Neural cell (in vitro differentiated cells): ENCODE measurements at regions not wholly inside any gene's neighbourhood (a gene's known extent, or its start where the extent isn't known, plus 50 kb on each side); places are given as distances from the start of the nearest gene placed in this dataset.

Source experiments
- H2AFZ ChIP-seq: fragments of 200-600, 300-800 bp; sonication (generic), shearing (Covaris generic); 2 replicates; pipeline ENCODE4 v1.6.0; 2014; ENCODE audit warnings: low read depth, mild to moderate bottlenecking, antibody characterized with exemption, low read length, moderate library complexity
- H3F3A ChIP-seq: fragments of 200-600 bp; shearing (Covaris generic); 2 replicates; pipeline ENCODE4 v1.6.1; 2016; ENCODE audit warnings: mild to moderate bottlenecking, moderate library complexity, mixed read lengths, antibody characterized with exemption, low read length; ENCODE audit not compliant: insufficient read depth, poor library complexity, severe bottlenecking
- H3K27ac ChIP-seq: fragments of 200-600, 300-800 bp; sonication (generic), shearing (Covaris generic); 2 replicates; pipeline ENCODE4 v1.5.1; 2014; ENCODE audit warnings: mild to moderate bottlenecking, low read length, moderate library complexity
- H3K27me3 ChIP-seq: fragments of 300-800, 200-600 bp; sonication (generic), shearing (Covaris generic); 2 replicates; pipeline ENCODE4 v1.6.0; 2014; ENCODE audit warnings: mild to moderate bottlenecking, low read depth, low read length, moderate library complexity; ENCODE audit not compliant: insufficient read depth
- H3K36me3 ChIP-seq: fragments of 300-800, 200-600 bp; sonication (generic), shearing (Covaris generic); 2 replicates; pipeline ENCODE4 v1.5.1; 2014; ENCODE audit warnings: mild to moderate bottlenecking, antibody characterized with exemption, low read length, moderate library complexity; ENCODE audit not compliant: insufficient read depth
- H3K4me2 ChIP-seq: fragments of 300-800, 200-600 bp; sonication (generic), shearing (Covaris generic); 2 replicates; pipeline ENCODE4 v1.6.0; 2014; ENCODE audit warnings: mild to moderate bottlenecking, low read length
- H3K4me3 ChIP-seq: fragments of 300-800, 200-600 bp; sonication (generic), shearing (Covaris generic); 2 replicates; pipeline ENCODE4 v1.5.1; 2014; ENCODE audit warnings: mild to moderate bottlenecking, low read length, moderate library complexity
- H3K79me2 ChIP-seq: fragments of 200-600 bp; shearing (Covaris generic); replicated peaks from 2 replicates; pipeline ENCODE4 v1.6.0; 2014; ENCODE audit warnings: mild to moderate bottlenecking, low read length, moderate library complexity; ENCODE audit not compliant: insufficient read depth
- H3K9ac ChIP-seq: fragments of 300-800, 200-600 bp; sonication (generic), shearing (Covaris generic); 2 replicates; pipeline ENCODE4 v1.6.1; 2016; ENCODE audit warnings: mild to moderate bottlenecking, low read length, mixed read lengths
- H3K9me2 ChIP-seq: fragments of 200-600 bp; shearing (Covaris generic); 2 replicates; pipeline ENCODE4 v1.6.1; 2016; ENCODE audit warnings: mild to moderate bottlenecking, low read length, mixed read lengths; ENCODE audit not compliant: insufficient read depth
- H3K9me3 ChIP-seq: fragments of 200-600, 300-800 bp; sonication (generic), shearing (Covaris generic); 2 replicates; pipeline ENCODE4 v1.6.1; 2016; ENCODE audit warnings: mild to moderate bottlenecking, mixed run types, low read length, moderate library complexity, mixed read lengths
- H4K20me1 ChIP-seq: fragments of 200-600 bp; shearing (Covaris generic); 2 replicates; pipeline ENCODE4 v1.6.1; 2016; ENCODE audit warnings: mild to moderate bottlenecking, mixed run types; ENCODE audit not compliant: insufficient read depth
- CTCF ChIP-seq: fragments of 450-650 bp; IDR thresholded peaks from 2 replicates; pipeline ENCODE4 v1.5.1; 2014; ENCODE audit warnings: antibody characterized with exemption, mild to moderate bottlenecking, moderate library complexity; ENCODE audit not compliant: poor library complexity, severe bottlenecking
- EP300 ChIP-seq: fragments of 450-650 bp; conservative IDR thresholded peaks from 2 replicates; pipeline ENCODE4 v1.6.1; 2014; ENCODE audit warnings: antibody characterized with exemption, mild to moderate bottlenecking, moderate library complexity; ENCODE audit not compliant: poor library complexity, severe bottlenecking
- EZH2 ChIP-seq: fragments of 200-600, 300-800 bp; shearing (Covaris generic), sonication (generic); IDR thresholded peaks from 2 replicates; pipeline ENCODE4 v1.6.1; 2014; ENCODE audit warnings: antibody characterized with exemption, low read length, borderline replicate concordance, mild to moderate bottlenecking; ENCODE audit not compliant: insufficient read depth, poor library complexity, severe bottlenecking
- MXI1 ChIP-seq: fragments of 450-650 bp; conservative IDR thresholded peaks from 2 replicates; pipeline ENCODE4 v1.6.1; 2014; ENCODE audit warnings: antibody characterized with exemption, mild to moderate bottlenecking; ENCODE audit not compliant: poor library complexity, severe bottlenecking
- POLR2AphosphoS5 ChIP-seq: IDR thresholded peaks from 2 replicates; pipeline ENCODE4 v1.6.1; 2012
- RAD21 ChIP-seq: fragments of 450-650 bp; conservative IDR thresholded peaks from 2 replicates; pipeline ENCODE4 v1.6.1; 2014; ENCODE audit warnings: antibody characterized with exemption, mild to moderate bottlenecking, moderate library complexity
- REST ChIP-seq: IDR thresholded peaks from 2 replicates; pipeline ENCODE4 v1.6.1; 2012; ENCODE audit warnings: borderline replicate concordance
- SMC3 ChIP-seq: fragments of 450-650 bp; conservative IDR thresholded peaks from 2 replicates; pipeline ENCODE4 v1.6.1; 2014; ENCODE audit warnings: antibody characterized with exemption, mild to moderate bottlenecking, moderate library complexity; ENCODE audit not compliant: poor library complexity
- TAF1 ChIP-seq: IDR thresholded peaks from 2 replicates; pipeline ENCODE4 v1.6.1; 2012; ENCODE audit warnings: low read depth

- Histone ChIP-seq H3K9me2 (no peaks in the 10 kb centered on the region), H3K27me3 (no peaks in the 10 kb centered on the region), H3K36me3 (no peaks in the 10 kb centered on the region), H3K4me2 (no peak overlapping the region), H3K4me3 (no peak overlapping the region), H3K27ac (no peak overlapping the region), H3F3A (no peaks in the 10 kb centered on the region), H3K9ac (no peak overlapping the region), H3K79me2 (no peaks in the 10 kb centered on the region), H4K20me1 (no peaks in the 10 kb centered on the region), H3K9me3 (no peaks in the 10 kb centered on the region), H2AFZ (no peak overlapping the region)
- TF ChIP-seq POLR2AphosphoS5, result no peak
- no peak for TF ChIP-seq SMC3
- TF ChIP-seq RAD21, result no peak
- TF ChIP-seq REST, result no peak
- TF ChIP-seq EZH2, result no peak
- TF ChIP-seq TAF1, result no peak
Observed at GRCh38 chr1:242754125-242754524, 229.6 kb upstream of the PLD5 start.

- Histone ChIP-seq H3K27me3 (no peaks in the 10 kb centered on the region), H3K27ac (no peak overlapping the region), H3K4me2 (no peak overlapping the region), H3K9me2 (no peaks in the 10 kb centered on the region), H3K4me3 (no peak overlapping the region), H3K36me3 (no peaks in the 10 kb centered on the region), H3K9ac (no peak overlapping the region), H3F3A (no peaks in the 10 kb centered on the region), H3K79me2 (no peaks in the 10 kb centered on the region), H4K20me1 (no peaks in the 10 kb centered on the region), H3K9me3 (no peaks in the 10 kb centered on the region), H2AFZ (no peak overlapping the region)
- TF ChIP-seq TAF1, result no peak
- TF ChIP-seq REST, result no peak
- no peak for TF ChIP-seq POLR2AphosphoS5
- no peak for TF ChIP-seq MXI1
Observed at GRCh38 chr1:242747233-242747632, 222.7 kb upstream of the PLD5 start.

GRCh38 chr1:242745079-242745478 lies 220.6 kb upstream of the PLD5 start:
- H3K9me3 ChIP-seq, result no peaks in the 10 kb centered on the region
- H4K20me1 ChIP-seq, result no peaks in the 10 kb centered on the region
- H3K79me2 ChIP-seq, result no peaks in the 10 kb centered on the region
- H3K36me3 ChIP-seq, result no peaks in the 10 kb centered on the region
- H3K27me3 ChIP-seq, result no peaks in the 10 kb centered on the region
- no peaks in the 10 kb centered on the region for H3F3A ChIP-seq
- TF ChIP-seq REST, result peak; percentile 53
- TF ChIP-seq SMC3, result no peak
- TF ChIP-seq EZH2, result no peak
- TF ChIP-seq CTCF, result no peak
- TF ChIP-seq RAD21, result no peak
- peak; percentile 30 for TF ChIP-seq MXI1
- TF ChIP-seq EP300, result peak; percentile 69
- TF ChIP-seq TAF1, result no peak
- peak; percentile 81 for TF ChIP-seq POLR2AphosphoS5
- H3K9ac ChIP-seq, result no peak overlapping the region
- H3K4me2 ChIP-seq, result no peak overlapping the region
- no peak overlapping the region for H3K4me3 ChIP-seq
- H3K9me2 ChIP-seq, result no peaks in the 10 kb centered on the region
- no peak overlapping the region for H2AFZ ChIP-seq
- H3K27ac ChIP-seq, result peak overlapping the region; percentile 56
